ENCODE measurements at regions not wholly inside any gene's neighbourhood (a gene's known extent, or its start where the extent isn't known, plus 50 kb on each side); places are given as distances from the start of the nearest gene placed in this dataset.

DNA sequence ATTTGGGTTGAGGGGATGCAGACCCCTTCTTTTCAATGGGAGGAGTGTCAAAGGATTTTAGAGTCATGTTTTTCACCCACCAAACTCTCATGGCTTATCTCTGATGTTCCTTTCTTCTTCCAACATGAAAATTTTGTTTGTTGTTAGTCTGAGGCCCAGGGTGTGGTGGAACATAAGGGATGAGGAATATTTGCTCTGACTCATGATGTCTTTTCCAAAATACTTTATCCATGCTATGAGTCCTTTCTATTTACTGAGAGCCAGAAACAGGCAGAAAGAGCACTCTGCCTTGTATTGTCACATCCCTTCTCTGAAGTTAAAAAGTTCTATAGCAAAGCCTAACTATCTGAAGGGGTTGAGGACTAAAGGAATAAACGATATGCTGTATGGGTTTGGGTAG lies 61.6 kb upstream of the GYPA start:
- no peak for DNase-seq

DNA sequence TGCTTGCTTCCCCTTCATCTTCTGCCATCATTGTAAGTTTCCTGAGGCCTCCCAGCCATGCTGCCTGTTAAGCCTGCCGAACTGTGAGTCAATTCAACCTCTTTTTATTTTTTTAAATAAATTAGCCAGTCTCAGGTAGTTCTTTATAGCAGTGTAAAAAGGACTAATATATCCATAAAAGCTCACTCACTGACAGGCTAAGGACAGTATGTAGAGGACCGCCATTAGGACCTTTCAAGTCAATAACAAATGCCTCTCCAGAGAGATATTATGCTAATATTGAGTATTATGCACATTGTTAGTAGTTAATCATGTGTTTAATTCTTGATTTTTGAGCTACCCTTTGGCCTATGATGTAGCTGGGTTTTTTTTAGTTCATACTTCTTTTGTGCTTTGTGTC lies 62.6 kb upstream of the GYPA start:
- no peak for DNase-seq

GRCh38 chr4:144204431-144204830 lies 63.9 kb upstream of the GYPA start:
- no peak for DNase-seq

GRCh38 chr4:144206711-144207110 lies 66.2 kb upstream of the GYPA start:
- no peak for DNase-seq

- DNase-seq = no peak
Observed at GRCh38 chr4:144208074-144208473, 67.6 kb upstream of the GYPA start.

DNA sequence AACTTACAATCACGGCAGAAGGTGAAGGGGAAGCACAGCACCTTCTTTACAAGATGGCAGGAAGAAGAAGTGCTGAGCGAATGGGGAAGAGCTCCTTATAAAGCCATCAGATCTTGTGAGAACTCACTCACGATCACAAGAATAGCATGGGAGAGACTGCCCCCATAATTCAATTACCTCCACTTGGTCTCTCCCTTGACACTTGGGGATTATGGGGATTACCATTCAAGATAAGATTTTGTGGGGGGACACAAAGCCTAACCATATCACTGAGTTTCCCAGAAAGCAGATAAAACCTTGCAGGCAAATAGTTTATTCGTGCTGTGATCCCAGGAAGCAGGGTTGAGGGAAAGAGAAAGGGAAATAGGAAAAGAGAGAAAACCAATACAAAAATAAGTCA lies 69.0 kb upstream of the GYPA start:
- DNase-seq = no peak

DNA sequence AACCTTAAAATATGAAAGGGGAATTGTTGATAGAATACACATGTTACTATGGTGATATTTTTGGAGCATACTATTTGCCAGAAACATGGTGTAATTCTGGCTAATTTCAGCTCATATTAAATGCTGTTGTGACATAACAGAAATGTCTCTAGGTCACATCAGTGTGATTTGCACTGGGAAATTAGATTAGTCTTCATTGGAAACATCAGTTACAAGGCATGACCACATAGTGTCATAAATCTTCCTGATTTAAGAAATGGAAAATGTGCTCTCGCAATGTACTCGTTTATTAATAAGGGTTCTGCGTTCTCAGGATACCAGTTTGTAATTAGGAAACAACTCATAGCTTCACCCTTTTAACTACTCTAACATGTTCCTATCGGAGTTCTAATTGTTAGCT lies 72.9 kb upstream of the GYPA start:
- no peak for DNase-seq

DNA sequence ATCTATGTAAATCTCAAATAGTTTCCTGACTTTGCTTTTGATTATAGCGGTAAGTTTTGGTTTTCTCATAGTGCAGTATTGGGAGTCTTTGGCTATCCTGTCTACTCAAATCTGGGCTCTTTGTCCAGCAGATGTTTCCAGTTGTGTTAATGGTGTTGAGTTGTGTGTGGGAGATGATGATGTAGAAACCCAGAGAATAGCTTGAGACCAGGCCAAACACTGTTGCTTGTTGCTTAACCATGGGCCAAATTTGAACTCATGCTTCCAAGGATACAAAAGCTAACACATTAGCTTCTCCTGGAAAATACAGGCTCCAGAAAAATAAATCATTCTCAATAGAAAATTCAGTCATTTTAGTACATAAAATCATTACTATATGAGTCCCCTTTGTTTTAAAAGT lies 82.6 kb upstream of the GYPA start:
- no peak for DNase-seq

DNA sequence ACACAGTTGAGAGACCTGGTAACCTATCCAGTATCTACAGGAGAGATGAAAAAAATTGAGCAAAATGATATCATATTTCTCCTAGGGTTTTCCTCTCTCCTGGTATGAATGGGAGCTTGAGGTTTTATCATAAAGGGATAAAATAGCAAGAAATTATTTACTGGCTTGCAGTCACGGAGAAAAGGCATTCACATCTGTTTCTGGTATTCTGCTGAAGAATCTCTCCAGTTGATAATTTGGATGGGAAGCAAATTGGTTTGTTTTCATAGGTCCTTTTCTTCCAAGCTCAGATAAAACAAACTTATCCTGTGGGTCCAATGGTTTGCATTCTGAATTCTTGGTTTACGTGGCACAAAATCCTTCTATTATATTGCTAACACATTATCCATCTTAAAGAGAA lies 83.1 kb upstream of the GYPA start:
- no peak for DNase-seq

DNA sequence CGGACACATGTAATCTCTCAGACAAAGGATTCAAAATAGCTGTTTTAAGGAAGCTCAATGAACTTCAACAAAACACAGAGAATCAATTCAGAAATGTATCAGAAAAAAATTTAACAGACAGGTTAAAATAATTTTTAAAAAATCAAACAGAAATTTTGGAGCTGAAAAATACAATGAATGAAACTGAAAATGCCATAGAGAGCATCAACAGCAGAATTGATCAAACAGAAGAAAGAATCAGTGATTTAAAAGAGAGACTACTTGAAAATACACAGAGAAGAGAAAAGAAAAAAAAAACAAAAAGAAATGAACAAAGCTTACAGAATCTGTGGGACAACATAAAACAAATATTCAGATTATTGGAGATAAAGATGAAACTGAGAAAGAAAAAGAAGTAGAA lies 118.8 kb upstream of the GYPA start:
- DNase-seq = no peak

DNA sequence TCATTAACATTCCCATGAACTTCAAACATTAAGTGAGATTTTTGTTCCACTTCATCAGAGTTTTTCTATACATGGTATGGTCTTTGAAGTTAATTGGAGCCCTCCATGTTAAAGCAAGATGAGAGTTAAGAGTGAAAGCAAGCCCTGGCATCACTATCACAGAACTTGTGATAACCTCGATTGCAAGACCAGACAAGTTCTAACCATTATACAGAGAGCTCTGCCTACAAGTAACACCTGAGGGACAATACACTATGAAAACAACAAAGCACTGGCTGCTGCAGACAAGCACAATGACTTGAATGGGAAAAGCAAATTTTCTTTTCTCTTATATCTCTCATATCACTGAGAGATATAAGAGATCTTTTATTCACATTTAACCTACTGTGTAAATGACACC lies 126.6 kb upstream of the GYPA start:
- no peak for DNase-seq

- no peak for DNase-seq
Observed at GRCh38 chr4:144280688-144281087, 140.2 kb upstream of the GYPA start.

DNA sequence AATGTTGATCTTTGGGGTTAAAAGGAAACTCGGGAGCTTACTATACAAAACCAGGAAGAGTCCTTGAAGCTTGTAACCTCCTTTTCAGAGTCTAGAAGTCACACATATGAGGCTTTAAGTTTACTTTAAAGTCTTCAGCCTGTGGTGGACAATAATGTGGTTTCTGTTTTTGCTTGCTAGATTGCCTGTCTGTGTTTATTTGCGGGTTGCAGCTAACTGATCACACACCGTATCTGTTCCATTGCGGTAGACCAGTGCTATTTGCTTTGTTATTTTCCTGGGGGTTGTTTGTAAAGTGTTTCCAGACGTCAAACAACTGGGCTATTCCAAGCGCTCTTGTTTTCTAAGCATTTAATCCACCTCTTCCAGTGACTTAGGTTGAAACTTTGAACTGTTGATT lies 143.0 kb upstream of the GYPA start:
- no peak for DNase-seq

DNA sequence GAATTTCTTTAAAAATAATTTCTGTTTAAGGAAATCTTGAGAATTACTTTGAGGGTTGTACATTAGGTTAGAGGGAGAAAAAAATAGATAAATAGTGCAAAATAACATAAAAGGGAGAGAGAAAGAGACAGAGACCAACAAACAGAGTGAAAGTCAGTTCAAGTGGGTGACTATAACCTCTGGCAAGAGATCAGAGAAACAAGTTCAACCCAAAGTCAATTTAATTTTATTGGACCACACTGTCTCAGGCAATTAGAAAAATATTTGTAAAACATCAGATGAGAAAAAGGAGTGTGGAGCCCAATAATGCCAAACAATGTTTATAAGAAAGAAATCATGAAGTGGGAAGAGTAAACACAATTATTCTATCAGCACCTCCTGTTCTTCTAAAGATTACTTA lies 143.5 kb upstream of the GYPA start:
- no peak for DNase-seq

- no peak for DNase-seq
Observed at GRCh38 chr4:144288011-144288903, 147.7 kb upstream of the GYPA start.

DNA sequence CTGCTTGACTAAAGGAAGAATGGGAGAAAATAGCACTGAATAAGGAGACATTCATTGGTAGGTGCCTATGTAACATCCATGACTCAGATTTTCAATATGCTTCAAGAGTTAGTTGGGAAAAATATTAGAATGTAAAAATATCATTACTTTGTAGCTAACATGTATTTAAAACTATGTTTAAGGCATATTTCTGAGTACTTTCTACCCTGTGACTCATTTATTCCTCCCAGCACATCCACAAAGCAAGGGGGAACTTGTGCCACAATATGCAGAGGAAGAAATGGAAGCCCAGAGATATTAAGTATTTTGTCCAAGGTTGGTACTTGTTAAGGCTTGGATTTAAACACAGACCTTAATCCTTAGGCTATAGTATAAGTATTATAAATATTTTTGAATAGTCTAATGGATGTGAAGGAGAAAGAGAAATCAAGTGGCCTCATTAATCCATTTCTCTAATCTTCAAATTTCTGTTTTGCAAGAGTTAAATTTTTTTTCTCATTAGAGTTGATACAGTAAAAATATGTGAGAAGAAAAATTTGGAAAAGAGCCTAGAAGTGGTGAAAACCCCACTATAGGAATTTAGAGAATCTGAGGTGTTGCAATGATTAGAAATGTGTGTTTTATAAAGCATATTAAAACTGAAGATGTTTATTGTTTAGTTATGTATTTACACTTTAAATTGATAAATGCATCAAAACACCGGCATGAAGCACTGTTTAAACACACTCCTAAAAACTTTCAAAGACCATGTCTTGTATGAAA lies 149.3 kb upstream of the GYPA start:
- DNase-seq = no peak

GRCh38 chr4:144291164-144291563 lies 150.6 kb upstream of the GYPA start:
- no peak for DNase-seq

DNA sequence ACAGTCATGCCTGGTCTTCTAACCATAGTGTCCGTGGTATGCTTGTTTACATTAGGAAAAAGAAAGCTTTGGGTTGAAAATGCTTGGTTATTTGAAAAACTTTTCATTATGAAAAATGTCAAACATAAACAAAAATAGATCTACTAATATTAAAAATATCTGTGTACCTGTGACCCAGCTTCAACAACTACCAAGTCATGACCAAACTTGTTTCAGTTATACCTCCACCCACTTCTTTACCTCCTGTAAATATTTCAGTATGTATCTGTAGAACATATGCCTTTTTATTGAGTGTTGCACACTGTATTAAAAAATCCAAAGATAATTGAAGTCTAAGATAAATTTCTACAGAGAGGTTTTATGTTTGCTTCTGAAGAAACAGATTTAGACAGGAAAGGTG lies 153.7 kb upstream of the GYPA start:
- no peak for DNase-seq

GRCh38 chr4:144295286-144295995 lies 154.9 kb upstream of the GYPA start:
- DNase-seq = no peak

GRCh38 chr4:144296941-144297340 lies 156.4 kb upstream of the GYPA start:
- DNase-seq = no peak

- DNase-seq = no peak
Observed at GRCh38 chr4:144298519-144298918, 158.0 kb upstream of the GYPA start.

DNA sequence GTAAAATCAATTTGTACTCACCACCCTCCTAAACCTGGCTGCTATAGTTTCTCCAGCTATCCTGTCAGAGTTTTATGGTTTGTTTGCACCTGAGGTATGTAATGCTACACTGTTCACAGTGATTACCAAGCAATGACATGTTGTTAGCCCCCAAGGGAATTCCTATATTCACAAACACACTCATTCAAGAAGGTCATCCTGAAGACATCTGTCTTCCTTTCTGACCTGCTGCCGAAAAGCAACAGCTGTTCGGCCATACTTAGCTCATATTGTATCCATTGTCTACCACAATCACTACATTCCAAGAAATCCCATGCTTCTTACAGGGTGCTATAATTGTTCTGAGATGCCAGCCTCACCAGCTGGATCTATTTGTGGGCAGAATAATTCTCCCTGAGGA lies 160.1 kb upstream of the GYPA start:
- no peak for DNase-seq

DNA sequence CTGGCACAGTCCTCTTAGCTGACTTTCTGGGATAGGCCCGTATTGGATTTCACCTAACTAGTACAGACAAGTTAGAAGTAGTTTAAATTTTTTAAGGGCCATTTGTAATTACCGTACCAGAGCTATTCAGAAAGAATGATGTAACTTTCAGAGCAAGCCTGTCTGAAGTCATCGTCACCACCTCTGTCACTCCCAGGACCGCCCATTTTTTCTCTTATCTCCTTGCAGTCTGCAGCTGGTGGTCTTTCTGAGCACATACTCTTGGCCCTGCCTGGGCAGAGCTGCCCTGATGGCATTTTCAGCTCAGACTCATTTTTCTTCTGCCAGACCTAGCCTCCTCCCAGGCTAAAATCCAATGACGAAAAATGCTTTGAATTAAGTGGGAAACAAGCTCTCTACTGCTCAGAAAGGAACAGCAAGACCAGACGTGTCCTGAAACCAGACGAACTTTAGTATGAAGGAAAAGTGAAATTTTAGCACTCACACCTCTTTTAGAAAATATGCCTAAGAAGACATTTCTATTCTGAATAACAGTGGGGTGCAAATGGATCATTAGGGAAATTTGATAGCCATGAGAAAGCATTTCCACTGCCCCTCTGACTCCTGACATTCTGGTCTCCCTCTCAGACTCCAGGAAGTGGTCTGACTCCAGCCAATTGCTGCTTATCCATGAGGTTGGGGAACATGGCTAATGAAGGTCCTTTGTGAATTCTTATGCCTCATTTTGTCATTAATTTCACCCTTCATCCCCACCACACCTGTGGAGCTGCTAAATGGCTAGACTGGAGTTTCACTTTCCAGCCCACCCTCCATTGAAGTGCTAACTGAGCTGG lies 162.4 kb upstream of the GYPA start:
- no peak for DNase-seq
